ENCODE measurements at regions not wholly inside any gene's neighbourhood (a gene's known extent, or its start where the extent isn't known, plus 50 kb on each side); places are given as distances from the start of the nearest gene placed in this dataset.

DNA sequence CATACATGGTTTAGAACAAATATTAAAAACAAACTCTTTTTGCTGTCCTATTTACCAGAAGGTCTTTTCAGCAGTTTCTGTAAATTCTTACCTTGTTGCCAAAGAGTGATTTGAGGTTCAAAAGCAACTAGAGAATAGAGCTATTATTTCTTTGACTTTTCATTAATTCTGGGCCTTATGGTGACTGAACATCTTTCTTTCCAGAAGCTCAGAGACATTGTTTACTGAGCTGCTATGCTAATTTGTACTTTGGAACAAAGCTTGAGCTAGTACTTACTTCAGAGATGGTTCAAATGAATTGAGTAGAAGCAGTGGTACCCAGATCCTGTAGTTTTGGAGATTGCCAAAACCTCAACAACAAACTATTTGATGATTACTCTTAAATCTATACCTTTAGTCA is 331.2 kb downstream of the SPRY2 start:
- TF ChIP-seq EZH2 (IDR thresholded peaks at IDR 0.05; ENCODE audit: low read length): no peak
- TF ChIP-seq, protein P1, sequence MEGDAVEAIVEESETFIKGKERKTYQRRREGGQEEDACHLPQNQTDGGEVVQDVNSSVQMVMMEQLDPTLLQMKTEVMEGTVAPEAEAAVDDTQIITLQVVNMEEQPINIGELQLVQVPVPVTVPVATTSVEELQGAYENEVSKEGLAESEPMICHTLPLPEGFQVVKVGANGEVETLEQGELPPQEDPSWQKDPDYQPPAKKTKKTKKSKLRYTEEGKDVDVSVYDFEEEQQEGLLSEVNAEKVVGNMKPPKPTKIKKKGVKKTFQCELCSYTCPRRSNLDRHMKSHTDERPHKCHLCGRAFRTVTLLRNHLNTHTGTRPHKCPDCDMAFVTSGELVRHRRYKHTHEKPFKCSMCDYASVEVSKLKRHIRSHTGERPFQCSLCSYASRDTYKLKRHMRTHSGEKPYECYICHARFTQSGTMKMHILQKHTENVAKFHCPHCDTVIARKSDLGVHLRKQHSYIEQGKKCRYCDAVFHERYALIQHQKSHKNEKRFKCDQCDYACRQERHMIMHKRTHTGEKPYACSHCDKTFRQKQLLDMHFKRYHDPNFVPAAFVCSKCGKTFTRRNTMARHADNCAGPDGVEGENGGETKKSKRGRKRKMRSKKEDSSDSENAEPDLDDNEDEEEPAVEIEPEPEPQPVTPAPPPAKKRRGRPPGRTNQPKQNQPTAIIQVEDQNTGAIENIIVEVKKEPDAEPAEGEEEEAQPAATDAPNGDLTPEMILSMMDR (optimal IDR thresholded peaks at IDR 0.05 in 1 of 3, IDR thresholded peaks at IDR 0.05 in 1 of 3, conservative IDR thresholded peaks at IDR 0.05 in 1 of 3; ENCODE audit: extremely low read depth in 1 of 3, insufficient read depth in 2 of 3, low read length in 3 of 3): no peak

Data from keratinocyte (primary cell).